WTC11 (cell line): ENCODE measurements at regions not wholly inside any gene's neighbourhood (a gene's known extent, or its start where the extent isn't known, plus 50 kb on each side); places are given as distances from the start of the nearest gene placed in this dataset.

Source experiments
- ATAC-seq: fragments of 200-7000 bp; cut with Tn5 transposase; 2 replicates; pipeline ENCODE4 v1.10.0; 2021; ENCODE audit warnings: mild to moderate bottlenecking, moderate library complexity
- CTCF ChIA-PET: fragments of 300-600 bp; sonication (Branson Sonifier 250); formaldehyde crosslinking; loops from one replicate; lab custom pipeline; 2021; ENCODE audit warnings: antibody characterized with exemption; lab: Charles Lee
- POLR2A ChIA-PET: fragments of 350-600 bp; sonication (Branson Sonifier 250); formaldehyde crosslinking; loops from one replicate; lab custom pipeline; 2021; ENCODE audit warnings: antibody characterized with exemption; lab: Charles Lee
- DNase-seq: peaks from one replicate; pipeline ENCODE4 v3.0.0; 2021; ENCODE audit warnings: low spot score
- H3K27ac Mint-ChIP-seq: 2 replicates; pipeline ENCODE4 v1.8.0; 2021; ENCODE audit warnings: mixed read lengths
- H3K27me3 Mint-ChIP-seq: 2 replicates; pipeline ENCODE4 v1.8.0; 2021; ENCODE audit warnings: low read depth, mild to moderate bottlenecking, moderate library complexity, mixed read lengths
- H3K36me3 Mint-ChIP-seq: 2 replicates; pipeline ENCODE4 v1.8.0; 2021; ENCODE audit warnings: mixed read lengths
- H3K4me1 Mint-ChIP-seq: 2 replicates; pipeline ENCODE4 v1.8.0; 2022; ENCODE audit warnings: mixed read lengths
- H3K4me3 Mint-ChIP-seq: 2 replicates; pipeline ENCODE4 v1.8.0; 2021; ENCODE audit warnings: mild to moderate bottlenecking, moderate library complexity, mixed read lengths
- H3K9me3 Mint-ChIP-seq: 2 replicates; pipeline ENCODE4 v1.8.0; 2021; ENCODE audit warnings: mixed read lengths
- EMX1 ChIP-seq: fragments of 250-450 bp; sonication (Bioruptor Pico); IDR thresholded peaks from 2 replicates; pipeline ENCODE4 v1.8.0; 2021; ENCODE audit warnings: mild to moderate bottlenecking
- GRHL2 ChIP-seq: fragments of 250-450 bp; sonication (Bioruptor Pico); IDR thresholded peaks from 2 replicates; pipeline ENCODE4 v1.8.0; 2022; ENCODE audit warnings: mild to moderate bottlenecking, moderate library complexity; ENCODE audit not compliant: insufficient replicate concordance, severe bottlenecking
- IRF2 ChIP-seq: sonication (generic); formaldehyde crosslinking; IDR thresholded peaks from 2 replicates; pipeline ENCODE4 v1.8.0; 2022; ENCODE audit warnings: low read depth, missing genetic modification reagents, borderline replicate concordance
- JAZF1 ChIP-seq: fragments of 250-450 bp; sonication (Bioruptor Pico); IDR thresholded peaks from 2 replicates; pipeline ENCODE4 v1.9.0; 2021; ENCODE audit warnings: moderate library complexity, mild to moderate bottlenecking, inconsistent platforms
- NFATC4 ChIP-seq: fragments of 250-450 bp; sonication (Bioruptor Pico); IDR thresholded peaks from 2 replicates; pipeline ENCODE4 v1.9.0; 2021; ENCODE audit warnings: mild to moderate bottlenecking
- NR3C1 ChIP-seq: sonication (generic); formaldehyde crosslinking; conservative IDR thresholded peaks from 2 replicates; pipeline ENCODE4 v1.8.1; 2023; ENCODE audit warnings: low read depth, mild to moderate bottlenecking, missing genetic modification reagents
- RELA ChIP-seq: sonication (generic); formaldehyde crosslinking; IDR thresholded peaks from 2 replicates; pipeline ENCODE4 v1.8.1; 2022; ENCODE audit warnings: missing genetic modification reagents, mild to moderate bottlenecking, borderline replicate concordance
- SMAD3 ChIP-seq: sonication (generic); formaldehyde crosslinking; IDR thresholded peaks from 2 replicates; pipeline ENCODE4 v1.8.0; 2022; ENCODE audit warnings: missing genetic modification reagents, mild to moderate bottlenecking, borderline replicate concordance
- SP1 ChIP-seq: sonication (generic); formaldehyde crosslinking; conservative IDR thresholded peaks from 2 replicates; pipeline ENCODE4 v1.8.1; 2022; ENCODE audit warnings: missing genetic modification reagents
- TEAD1 ChIP-seq: sonication (generic); formaldehyde crosslinking; IDR thresholded peaks from 2 replicates; pipeline ENCODE4 v1.8.0; 2022; ENCODE audit warnings: mild to moderate bottlenecking, missing genetic modification reagents
- TP53 ChIP-seq: sonication (generic); formaldehyde crosslinking; IDR thresholded peaks from 2 replicates; pipeline ENCODE4 v1.8.1; 2023; ENCODE audit warnings: mild to moderate bottlenecking, missing genetic modification reagents
- ZNF121 ChIP-seq: sonication (generic); formaldehyde crosslinking; IDR thresholded peaks from 2 replicates; pipeline ENCODE4 v1.8.0; 2023; ENCODE audit warnings: missing genetic modification reagents
- ZNF423 ChIP-seq: fragments of 250-450 bp; sonication (Bioruptor Pico); IDR thresholded peaks from 2 replicates; pipeline ENCODE4 v2.1.2; 2022; ENCODE audit warnings: mild to moderate bottlenecking, moderate library complexity
- TF ChIP-seq, protein P1 (sequence below): fragments of 200-600 bp; IDR thresholded peaks from 2 replicates; pipeline ENCODE4 v1.8.0; 2022; ENCODE audit warnings: antibody characterized with exemption
- TF ChIP-seq, protein P2 (sequence below): fragments of 250-450 bp; sonication (Bioruptor Pico); IDR thresholded peaks from 2 replicates; pipeline ENCODE4 v1.9.0; 2021; ENCODE audit warnings: moderate library complexity, mild to moderate bottlenecking, inconsistent platforms, borderline replicate concordance
- TF ChIP-seq, protein P3 (sequence below): sonication (generic); formaldehyde crosslinking; IDR thresholded peaks from 2 replicates; pipeline ENCODE4 v1.8.1; 2022; ENCODE audit warnings: low read depth, mild to moderate bottlenecking, moderate library complexity, missing genetic modification reagents, borderline replicate concordance
- TF ChIP-seq, protein P4 (sequence below): sonication (generic); formaldehyde crosslinking; IDR thresholded peaks from 2 replicates; pipeline ENCODE4 v1.8.0; 2022; ENCODE audit warnings: mild to moderate bottlenecking, missing genetic modification reagents
- TF ChIP-seq, protein P5 (sequence below): sonication (generic); formaldehyde crosslinking; IDR thresholded peaks from 2 replicates; pipeline ENCODE4 v1.8.0; 2023; ENCODE audit warnings: mild to moderate bottlenecking, missing genetic modification reagents
- TF ChIP-seq, protein P6 (sequence below): fragments of 250-450 bp; sonication (Bioruptor Pico); IDR thresholded peaks from 2 replicates; pipeline ENCODE4 v2.1.2; 2022; ENCODE audit warnings: mild to moderate bottlenecking, moderate library complexity
- TF ChIP-seq, protein P7 (sequence below): sonication (generic); formaldehyde crosslinking; IDR thresholded peaks from 2 replicates; pipeline ENCODE4 v1.8.0; 2022; ENCODE audit warnings: mild to moderate bottlenecking, missing genetic modification reagents

DNA sequence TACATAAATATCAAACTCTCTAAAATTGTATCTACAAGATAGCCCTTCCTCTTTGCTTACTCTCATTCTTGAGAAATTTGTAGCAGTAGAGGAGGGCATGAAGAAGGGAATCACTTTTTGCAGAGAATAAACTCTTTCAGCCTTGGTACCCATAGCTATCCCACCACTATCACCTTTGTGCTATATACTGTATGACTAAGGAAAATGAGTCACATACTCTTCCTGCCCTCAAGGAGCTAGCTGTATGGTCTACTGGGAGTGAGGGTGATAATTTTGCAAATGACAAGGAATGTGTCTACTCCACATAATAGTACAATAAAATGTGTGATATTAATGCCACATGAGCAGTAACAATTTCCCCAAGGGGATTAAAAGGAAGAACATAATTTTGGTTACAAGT is 184.6 kb upstream of the WSB1 start (continued):
- TF ChIP-seq SMAD3 (CRISPR knock-in tag) (no peak), NFATC4 (no peak), RELA (CRISPR knock-in tag) (no peak), GRHL2 (CRISPR knock-in tag) (no peak), EMX1 (CRISPR knock-in tag) (no peak), TEAD1 (no peak), TP53 (no peak), ZNF423 (CRISPR knock-in tag) (no peak), ZNF121 (no peak)
- TF ChIP-seq, protein P1, sequence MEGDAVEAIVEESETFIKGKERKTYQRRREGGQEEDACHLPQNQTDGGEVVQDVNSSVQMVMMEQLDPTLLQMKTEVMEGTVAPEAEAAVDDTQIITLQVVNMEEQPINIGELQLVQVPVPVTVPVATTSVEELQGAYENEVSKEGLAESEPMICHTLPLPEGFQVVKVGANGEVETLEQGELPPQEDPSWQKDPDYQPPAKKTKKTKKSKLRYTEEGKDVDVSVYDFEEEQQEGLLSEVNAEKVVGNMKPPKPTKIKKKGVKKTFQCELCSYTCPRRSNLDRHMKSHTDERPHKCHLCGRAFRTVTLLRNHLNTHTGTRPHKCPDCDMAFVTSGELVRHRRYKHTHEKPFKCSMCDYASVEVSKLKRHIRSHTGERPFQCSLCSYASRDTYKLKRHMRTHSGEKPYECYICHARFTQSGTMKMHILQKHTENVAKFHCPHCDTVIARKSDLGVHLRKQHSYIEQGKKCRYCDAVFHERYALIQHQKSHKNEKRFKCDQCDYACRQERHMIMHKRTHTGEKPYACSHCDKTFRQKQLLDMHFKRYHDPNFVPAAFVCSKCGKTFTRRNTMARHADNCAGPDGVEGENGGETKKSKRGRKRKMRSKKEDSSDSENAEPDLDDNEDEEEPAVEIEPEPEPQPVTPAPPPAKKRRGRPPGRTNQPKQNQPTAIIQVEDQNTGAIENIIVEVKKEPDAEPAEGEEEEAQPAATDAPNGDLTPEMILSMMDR, result no peak
- TF ChIP-seq, protein P2, sequence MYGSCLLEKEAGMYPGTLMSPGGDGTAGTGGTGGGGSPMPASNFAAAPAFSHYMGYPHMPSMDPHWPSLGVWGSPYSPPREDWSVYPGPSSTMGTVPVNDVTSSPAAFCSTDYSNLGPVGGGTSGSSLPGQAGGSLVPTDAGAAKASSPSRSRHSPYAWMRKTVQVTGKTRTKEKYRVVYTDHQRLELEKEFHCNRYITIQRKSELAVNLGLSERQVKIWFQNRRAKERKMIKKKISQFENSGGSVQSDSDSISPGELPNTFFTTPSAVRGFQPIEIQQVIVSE, result no peak
- TF ChIP-seq, protein P3, sequence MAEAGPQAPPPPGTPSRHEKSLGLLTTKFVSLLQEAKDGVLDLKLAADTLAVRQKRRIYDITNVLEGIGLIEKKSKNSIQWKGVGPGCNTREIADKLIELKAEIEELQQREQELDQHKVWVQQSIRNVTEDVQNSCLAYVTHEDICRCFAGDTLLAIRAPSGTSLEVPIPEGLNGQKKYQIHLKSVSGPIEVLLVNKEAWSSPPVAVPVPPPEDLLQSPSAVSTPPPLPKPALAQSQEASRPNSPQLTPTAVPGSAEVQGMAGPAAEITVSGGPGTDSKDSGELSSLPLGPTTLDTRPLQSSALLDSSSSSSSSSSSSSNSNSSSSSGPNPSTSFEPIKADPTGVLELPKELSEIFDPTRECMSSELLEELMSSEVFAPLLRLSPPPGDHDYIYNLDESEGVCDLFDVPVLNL, result no peak
- TF ChIP-seq, all 79 proteins: peak for 0

DNA sequence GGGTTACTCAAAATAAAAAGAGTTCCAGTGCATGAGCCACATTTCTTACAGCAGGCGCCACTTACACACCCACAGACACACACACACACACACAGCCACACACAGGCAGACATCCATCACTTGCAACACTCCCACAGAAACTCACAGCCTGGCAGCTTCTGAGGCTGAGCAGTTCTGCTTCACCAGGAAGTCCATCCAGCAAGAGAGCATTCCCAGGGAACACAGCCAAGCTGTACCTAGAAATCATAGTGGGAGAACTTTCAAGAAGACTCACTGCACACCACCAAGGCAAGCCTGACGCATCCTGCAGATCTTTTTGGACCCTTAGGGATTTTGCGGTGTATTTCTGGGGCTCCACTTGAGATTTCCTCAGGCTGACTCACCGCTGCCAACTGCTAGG is 140.9 kb upstream of the WSB1 start:
- Mint-ChIP-seq H3K4me3 (no peak overlapping the region), H3K36me3 (peaks cover 57% of the 10 kb centered on the region), H3K27ac (no peak overlapping the region), H3K4me1 (no peaks in the 10 kb centered on the region), H3K27me3 (peaks cover 11% of the 10 kb centered on the region; the same call in 1 of the 2 replicates), H3K9me3 (peaks cover 89% of the 10 kb centered on the region)
- ATAC-seq, result no peak
- TF ChIP-seq IRF2 (CRISPR knock-in tag) (no peak), TEAD1 (no peak), NR3C1 (CRISPR knock-in tag) (no peak), TP53 (no peak), JAZF1 (CRISPR knock-in tag) (no peak), SP1 (CRISPR knock-in tag) (no peak)
- TF ChIP-seq, protein P4, sequence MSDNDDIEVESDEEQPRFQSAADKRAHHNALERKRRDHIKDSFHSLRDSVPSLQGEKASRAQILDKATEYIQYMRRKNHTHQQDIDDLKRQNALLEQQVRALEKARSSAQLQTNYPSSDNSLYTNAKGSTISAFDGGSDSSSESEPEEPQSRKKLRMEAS (CRISPR knock-in tag), result no peak
- TF ChIP-seq, protein P5, sequence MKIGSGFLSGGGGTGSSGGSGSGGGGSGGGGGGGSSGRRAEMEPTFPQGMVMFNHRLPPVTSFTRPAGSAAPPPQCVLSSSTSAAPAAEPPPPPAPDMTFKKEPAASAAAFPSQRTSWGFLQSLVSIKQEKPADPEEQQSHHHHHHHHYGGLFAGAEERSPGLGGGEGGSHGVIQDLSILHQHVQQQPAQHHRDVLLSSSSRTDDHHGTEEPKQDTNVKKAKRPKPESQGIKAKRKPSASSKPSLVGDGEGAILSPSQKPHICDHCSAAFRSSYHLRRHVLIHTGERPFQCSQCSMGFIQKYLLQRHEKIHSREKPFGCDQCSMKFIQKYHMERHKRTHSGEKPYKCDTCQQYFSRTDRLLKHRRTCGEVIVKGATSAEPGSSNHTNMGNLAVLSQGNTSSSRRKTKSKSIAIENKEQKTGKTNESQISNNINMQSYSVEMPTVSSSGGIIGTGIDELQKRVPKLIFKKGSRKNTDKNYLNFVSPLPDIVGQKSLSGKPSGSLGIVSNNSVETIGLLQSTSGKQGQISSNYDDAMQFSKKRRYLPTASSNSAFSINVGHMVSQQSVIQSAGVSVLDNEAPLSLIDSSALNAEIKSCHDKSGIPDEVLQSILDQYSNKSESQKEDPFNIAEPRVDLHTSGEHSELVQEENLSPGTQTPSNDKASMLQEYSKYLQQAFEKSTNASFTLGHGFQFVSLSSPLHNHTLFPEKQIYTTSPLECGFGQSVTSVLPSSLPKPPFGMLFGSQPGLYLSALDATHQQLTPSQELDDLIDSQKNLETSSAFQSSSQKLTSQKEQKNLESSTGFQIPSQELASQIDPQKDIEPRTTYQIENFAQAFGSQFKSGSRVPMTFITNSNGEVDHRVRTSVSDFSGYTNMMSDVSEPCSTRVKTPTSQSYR (CRISPR knock-in tag), result no peak
- TF ChIP-seq, protein P6, sequence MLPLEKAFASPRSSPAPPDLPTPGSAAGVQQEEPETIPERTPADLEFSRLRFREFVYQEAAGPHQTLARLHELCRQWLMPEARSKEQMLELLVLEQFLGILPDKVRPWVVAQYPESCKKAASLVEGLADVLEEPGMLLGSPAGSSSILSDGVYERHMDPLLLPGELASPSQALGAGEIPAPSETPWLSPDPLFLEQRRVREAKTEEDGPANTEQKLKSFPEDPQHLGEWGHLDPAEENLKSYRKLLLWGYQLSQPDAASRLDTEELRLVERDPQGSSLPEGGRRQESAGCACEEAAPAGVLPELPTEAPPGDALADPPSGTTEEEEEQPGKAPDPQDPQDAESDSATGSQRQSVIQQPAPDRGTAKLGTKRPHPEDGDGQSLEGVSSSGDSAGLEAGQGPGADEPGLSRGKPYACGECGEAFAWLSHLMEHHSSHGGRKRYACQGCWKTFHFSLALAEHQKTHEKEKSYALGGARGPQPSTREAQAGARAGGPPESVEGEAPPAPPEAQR (CRISPR knock-in tag), result no peak
- TF ChIP-seq, protein P7, sequence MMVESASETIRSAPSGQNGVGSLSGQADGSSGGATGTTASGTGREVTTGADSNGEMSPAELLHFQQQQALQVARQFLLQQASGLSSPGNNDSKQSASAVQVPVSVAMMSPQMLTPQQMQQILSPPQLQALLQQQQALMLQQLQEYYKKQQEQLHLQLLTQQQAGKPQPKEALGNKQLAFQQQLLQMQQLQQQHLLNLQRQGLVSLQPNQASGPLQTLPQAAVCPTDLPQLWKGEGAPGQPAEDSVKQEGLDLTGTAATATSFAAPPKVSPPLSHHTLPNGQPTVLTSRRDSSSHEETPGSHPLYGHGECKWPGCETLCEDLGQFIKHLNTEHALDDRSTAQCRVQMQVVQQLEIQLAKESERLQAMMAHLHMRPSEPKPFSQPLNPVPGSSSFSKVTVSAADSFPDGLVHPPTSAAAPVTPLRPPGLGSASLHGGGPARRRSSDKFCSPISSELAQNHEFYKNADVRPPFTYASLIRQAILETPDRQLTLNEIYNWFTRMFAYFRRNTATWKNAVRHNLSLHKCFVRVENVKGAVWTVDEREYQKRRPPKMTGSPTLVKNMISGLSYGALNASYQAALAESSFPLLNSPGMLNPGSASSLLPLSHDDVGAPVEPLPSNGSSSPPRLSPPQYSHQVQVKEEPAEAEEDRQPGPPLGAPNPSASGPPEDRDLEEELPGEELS, result no peak
- no peak for DNase-seq
- ChIA-PET CTCF (no interaction called here), POLR2A (no interaction called here)
